HG02623 (cell line): ENCODE measurements at regions not wholly inside any gene's neighbourhood (a gene's known extent, or its start where the extent isn't known, plus 50 kb on each side); places are given as distances from the start of the nearest gene placed in this dataset.

Experiments
- ATAC-seq: cut with Tn5 transposase; IDR thresholded peaks from one replicate; pipeline ENCODE4 v1.9.1; 2021; ENCODE audit warnings: moderate library complexity; ENCODE audit not compliant: unreplicated experiment

- ATAC-seq = no peak
These were observed 1334.5 kb upstream of the ADGRB3 start for GRCh38 chr6:67300430-67301040.

GRCh38 chr6:67292169-67292568 is 1342.9 kb upstream of the ADGRB3 start:
- ATAC-seq = no peak

- no peak for ATAC-seq
These were observed 1347.5 kb upstream of the ADGRB3 start for GRCh38 chr6:67287566-67287965.

DNA sequence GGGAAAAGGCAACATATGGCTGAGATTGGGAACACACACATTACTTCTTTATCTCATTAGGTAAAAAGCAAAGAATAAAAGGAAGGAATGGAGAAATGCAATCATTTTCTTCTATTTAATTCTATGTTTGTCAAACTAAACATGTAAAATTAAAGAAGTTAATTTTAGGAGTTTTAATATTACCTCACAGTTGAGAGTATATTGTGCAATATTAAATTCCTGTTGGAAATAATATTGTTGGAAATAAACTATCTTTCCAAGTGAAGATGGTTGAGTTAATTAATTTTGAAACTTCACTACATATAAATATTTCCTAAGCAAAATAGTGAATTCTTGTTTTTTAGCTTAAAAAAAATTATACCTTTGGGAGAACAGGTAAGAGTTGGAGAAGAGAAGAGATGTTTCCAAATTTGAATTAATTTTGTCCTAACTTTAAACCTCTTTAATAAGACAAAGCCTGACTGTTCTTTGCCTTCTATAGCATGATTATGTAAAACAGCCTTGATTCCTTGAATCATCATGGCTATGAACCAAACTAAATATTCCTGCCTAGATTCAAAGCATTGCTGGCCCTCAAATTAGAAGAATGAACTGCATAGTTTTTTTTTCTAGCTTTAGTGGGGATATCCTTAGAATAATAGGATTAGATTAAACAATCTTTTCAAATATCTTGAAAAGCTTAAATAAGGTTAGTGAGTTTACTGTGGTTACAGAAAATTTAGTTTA is 1349.1 kb upstream of the ADGRB3 start:
- ATAC-seq = no peak

DNA sequence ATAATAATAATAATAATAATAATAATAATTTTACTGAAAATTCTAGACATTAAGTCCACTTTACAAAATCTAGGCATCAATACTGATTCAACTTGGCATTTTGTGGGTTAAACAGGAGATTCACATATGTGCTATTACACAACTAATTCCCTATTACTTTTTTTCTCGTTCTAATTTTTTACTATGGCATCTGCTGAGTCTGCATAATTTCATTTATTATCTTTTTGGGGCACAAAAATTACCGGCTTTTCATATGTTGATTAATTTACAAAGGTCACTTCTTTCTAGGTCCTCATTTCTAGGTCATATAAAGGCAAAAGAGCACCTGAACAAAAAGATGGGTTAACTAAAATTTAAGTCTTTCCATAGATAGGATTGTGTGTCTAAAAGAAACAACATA is 1357.8 kb upstream of the ADGRB3 start:
- ATAC-seq = no peak

GRCh38 chr6:67265996-67266921 is 1368.8 kb upstream of the ADGRB3 start:
- no peak for ATAC-seq

DNA sequence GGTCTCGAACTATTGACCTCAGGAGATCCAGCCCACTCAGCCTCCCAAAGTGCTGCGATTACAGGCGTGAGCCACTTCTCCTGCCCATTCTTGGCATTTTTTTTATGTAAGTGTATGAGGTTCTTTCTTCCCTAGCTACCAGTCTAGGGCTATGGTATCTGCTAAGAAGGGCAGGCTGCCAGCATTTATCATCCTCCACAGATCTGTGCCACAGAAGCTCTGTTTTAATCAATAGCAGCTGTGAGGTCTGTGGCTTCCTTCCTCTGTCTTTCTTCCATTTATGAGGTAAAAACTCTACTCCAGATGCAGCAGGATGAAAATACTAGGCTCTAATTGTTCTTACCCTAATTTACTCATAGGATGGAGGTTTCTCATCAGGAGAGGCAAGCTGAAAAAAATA is 1382.4 kb upstream of the ADGRB3 start:
- no peak for ATAC-seq

DNA sequence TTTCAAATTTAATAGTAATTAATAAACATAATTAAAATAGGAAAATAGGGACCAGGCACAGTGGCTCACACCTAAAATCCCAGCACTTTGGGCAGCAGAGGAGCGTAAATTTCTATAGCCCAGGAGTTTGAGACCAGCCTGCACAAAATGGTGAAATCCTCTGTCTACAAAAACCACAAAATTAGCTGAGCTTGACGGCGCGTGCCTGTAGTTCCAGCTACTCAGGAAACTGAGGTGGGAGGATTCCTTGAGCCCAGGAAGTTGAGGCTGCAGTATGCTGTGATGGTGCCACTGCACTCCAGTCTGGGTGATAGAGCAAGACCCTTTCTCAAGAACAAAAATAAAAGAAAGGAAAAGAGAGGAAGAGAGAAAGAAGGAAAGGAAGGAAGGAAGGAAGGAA is 1387.0 kb upstream of the ADGRB3 start:
- no peak for ATAC-seq

- no peak for ATAC-seq
These were observed 1391.0 kb upstream of the ADGRB3 start for GRCh38 chr6:67244037-67244436.

DNA sequence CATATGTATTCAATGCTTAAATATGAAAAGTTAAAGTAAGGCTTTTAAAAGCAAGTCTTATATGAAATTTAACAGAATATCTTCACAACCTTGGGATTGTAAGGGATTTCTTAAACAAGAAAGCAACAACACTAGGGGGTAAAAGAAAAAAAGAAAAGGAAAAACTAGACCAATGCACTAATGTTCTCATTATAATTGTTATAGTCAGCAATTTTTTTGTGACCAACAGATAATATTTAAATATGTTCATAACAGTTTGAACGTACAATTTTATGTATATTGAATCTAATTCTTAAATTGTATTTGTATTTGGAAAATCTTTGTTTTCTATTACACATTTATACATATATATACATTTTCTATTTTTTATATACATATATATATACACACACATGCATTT is 1397.8 kb upstream of the ADGRB3 start:
- no peak for ATAC-seq

DNA sequence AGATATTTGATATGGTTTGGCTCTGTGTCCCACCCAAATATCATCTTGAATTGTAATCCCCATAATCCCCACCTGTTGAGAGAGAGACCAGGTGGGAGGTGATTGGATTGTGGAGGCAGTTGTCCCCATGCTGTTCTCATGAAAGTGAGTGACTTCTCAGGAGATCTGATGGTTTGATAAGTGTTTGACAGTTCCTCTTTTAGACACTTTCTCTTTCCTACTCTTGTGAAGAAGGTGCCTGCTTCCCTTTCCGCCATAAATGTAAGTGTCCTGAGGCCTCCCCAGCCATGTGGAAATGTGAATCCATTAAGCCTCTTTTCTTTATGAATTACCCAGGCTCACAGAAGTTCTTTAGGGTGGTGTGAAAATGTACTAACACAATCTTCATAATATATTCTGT is 1404.0 kb upstream of the ADGRB3 start:
- ATAC-seq = no peak

- no peak for ATAC-seq
These were observed 1410.1 kb upstream of the ADGRB3 start for GRCh38 chr6:67224989-67225388.

DNA sequence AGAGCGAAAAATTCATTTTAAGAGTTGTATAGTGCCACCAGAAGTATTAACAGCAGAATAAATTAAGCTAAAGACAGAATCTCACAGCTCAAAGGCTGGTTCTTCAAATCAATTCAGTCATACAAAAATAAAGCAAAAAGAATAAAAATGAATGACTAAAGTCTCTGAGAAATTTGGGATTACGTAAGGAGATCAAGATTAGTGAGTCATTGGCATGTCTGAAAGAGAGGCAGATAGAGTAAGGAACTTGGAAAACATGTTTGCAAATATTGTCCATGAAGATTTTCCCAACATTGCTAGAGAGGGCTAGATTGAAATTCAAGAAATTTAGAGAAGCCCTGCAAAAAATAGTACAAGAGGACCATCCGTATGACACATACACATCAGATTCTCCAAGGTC is 1413.9 kb upstream of the ADGRB3 start:
- ATAC-seq = no peak

- ATAC-seq = no peak
These were observed 1415.7 kb upstream of the ADGRB3 start for GRCh38 chr6:67219346-67219745.

GRCh38 chr6:67212584-67212983 is 1422.5 kb upstream of the ADGRB3 start:
- ATAC-seq = no peak

- no peak for ATAC-seq
These were observed 1424.6 kb upstream of the ADGRB3 start for GRCh38 chr6:67210450-67210849.

- ATAC-seq = no peak
These were observed 1433.5 kb upstream of the ADGRB3 start for GRCh38 chr6:67201563-67201962.

GRCh38 chr6:67200626-67201403 is 1434.3 kb upstream of the ADGRB3 start:
- ATAC-seq = no peak

GRCh38 chr6:67199425-67199824 is 1435.7 kb upstream of the ADGRB3 start:
- no peak for ATAC-seq

DNA sequence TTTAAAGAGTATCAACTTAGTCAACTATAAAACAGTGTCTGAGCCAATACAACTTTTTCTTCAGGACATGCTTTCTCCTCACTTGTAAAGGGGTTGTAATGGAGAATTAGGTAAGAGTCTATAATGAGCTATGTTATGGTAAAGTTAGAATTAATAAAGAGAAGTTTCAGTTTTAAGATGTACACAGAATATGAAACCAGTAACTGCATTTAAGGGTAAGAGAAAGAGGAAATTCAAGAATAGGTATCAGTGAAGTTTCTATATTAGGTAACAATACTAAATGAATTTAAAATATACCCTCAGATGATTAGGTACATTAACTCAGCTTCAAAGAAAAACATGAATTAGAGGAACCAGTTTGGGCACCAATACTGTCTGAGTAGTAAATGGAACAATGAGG is 1444.3 kb upstream of the ADGRB3 start:
- ATAC-seq = no peak

DNA sequence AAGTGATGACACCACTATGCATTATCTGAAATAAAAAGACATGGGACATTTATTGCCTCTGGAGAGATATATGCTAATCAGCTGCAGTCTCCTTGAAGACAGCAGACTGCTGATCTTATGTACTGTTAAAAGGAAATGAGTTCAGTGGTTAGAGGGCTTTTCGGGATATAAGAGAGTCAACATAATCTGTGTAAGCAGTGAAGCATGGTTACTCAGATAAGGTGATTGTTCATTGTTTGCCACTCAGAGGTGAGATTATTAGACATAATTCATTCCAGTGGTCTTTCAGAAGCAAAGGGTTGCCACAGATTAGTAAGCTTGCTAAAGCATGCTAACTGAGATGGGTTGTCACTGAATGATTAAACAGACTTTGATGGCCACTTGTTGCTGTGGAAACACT is 1450.7 kb upstream of the ADGRB3 start:
- ATAC-seq = no peak
